ENCODE measurements at regions not wholly inside any gene's neighbourhood (a gene's known extent, or its start where the extent isn't known, plus 50 kb on each side); places are given as distances from the start of the nearest gene placed in this dataset.
"Not testable (repeated sequence)": the region's sequence is repeated elsewhere in the genome, so short reads cannot be mapped to it uniquely, and the experiment has no call there.

- H3K4me3 ChIP-seq (ENCODE audit: low read length in 2 of 2): no peak overlapping the region
- no peaks in the 10 kb centered on the region for H3K4me1 ChIP-seq (ENCODE audit: control insufficient read depth in 2 of 2, insufficient read depth in 2 of 2, low read length in 2 of 2)
- no peaks in the 10 kb centered on the region for H3K9me3 ChIP-seq (ENCODE audit: control insufficient read depth in 2 of 2, low read length in 2 of 2)
- H3K9ac ChIP-seq (ENCODE audit: low read depth in 1 of 2, low read length in 2 of 2): no peak overlapping the region
- no peaks in the 10 kb centered on the region for H3K36me3 ChIP-seq (ENCODE audit: control insufficient read depth in 2 of 2, insufficient read depth in 2 of 2, low read length in 2 of 2)
- H3K27ac ChIP-seq (ENCODE audit: low read depth in 2 of 2, low read length in 2 of 2): no peak overlapping the region
- H3K27me3 ChIP-seq (ENCODE audit: control insufficient read depth in 2 of 2, insufficient read depth in 2 of 2, low read length in 2 of 2): no peaks in the 10 kb centered on the region
Measured at GRCh38 chrX:97895751-97896150, 1012.0 kb downstream of the RPA4 start.

DNA sequence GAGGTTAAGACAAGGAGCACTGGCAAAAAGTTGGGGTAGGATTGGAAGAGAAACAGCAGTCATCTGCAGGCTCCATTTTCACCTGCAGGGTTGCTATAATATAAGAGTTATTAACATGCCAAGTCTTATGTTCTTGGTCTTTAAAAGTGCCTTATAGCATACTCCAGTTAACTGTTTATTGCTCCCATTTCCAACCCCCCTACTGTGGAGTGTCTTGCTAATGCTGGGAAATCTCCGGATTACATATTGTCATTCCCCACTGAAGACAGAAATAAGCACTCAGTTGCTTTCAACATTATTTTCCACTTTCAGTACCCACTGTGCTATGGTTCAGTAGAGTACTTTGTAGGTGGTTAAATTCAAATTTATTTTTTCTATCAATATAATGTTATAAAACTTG is 1014.3 kb downstream of the RPA4 start:
- H3K27me3 ChIP-seq (ENCODE audit: control insufficient read depth in 2 of 2, insufficient read depth in 2 of 2, low read length in 2 of 2): no peaks in the 10 kb centered on the region
- H3K36me3 ChIP-seq (ENCODE audit: control insufficient read depth in 2 of 2, insufficient read depth in 2 of 2, low read length in 2 of 2): no peaks in the 10 kb centered on the region
- H3K4me3 ChIP-seq (ENCODE audit: low read length in 2 of 2): no peak overlapping the region
- no peaks in the 10 kb centered on the region for H3K4me1 ChIP-seq (ENCODE audit: control insufficient read depth in 2 of 2, insufficient read depth in 2 of 2, low read length in 2 of 2)
- no peaks in the 10 kb centered on the region for H3K9me3 ChIP-seq (ENCODE audit: control insufficient read depth in 2 of 2, low read length in 2 of 2)
- H3K9ac ChIP-seq (ENCODE audit: low read depth in 1 of 2, low read length in 2 of 2): no peak overlapping the region
- no peak overlapping the region for H3K27ac ChIP-seq (ENCODE audit: low read depth in 2 of 2, low read length in 2 of 2)

- no peaks in the 10 kb centered on the region for H3K27me3 ChIP-seq (ENCODE audit: control insufficient read depth in 2 of 2, insufficient read depth in 2 of 2, low read length in 2 of 2)
- H3K4me1 ChIP-seq (ENCODE audit: control insufficient read depth in 2 of 2, insufficient read depth in 2 of 2, low read length in 2 of 2): no peaks in the 10 kb centered on the region
- H3K36me3 ChIP-seq (ENCODE audit: control insufficient read depth in 2 of 2, insufficient read depth in 2 of 2, low read length in 2 of 2): no peaks in the 10 kb centered on the region
- no peak overlapping the region for H3K27ac ChIP-seq (ENCODE audit: low read depth in 2 of 2, low read length in 2 of 2)
- no peak overlapping the region for H3K9ac ChIP-seq (ENCODE audit: low read depth in 1 of 2, low read length in 2 of 2)
- no peak overlapping the region for H3K4me3 ChIP-seq (ENCODE audit: low read length in 2 of 2)
- H3K9me3 ChIP-seq (ENCODE audit: control insufficient read depth in 2 of 2, low read length in 2 of 2): no peaks in the 10 kb centered on the region
Measured at GRCh38 chrX:97898798-97899197, 1015.1 kb downstream of the RPA4 start.

GRCh38 chrX:97907791-97908190 is 1024.1 kb downstream of the RPA4 start:
- no peaks in the 10 kb centered on the region for H3K36me3 ChIP-seq (ENCODE audit: control insufficient read depth in 2 of 2, insufficient read depth in 2 of 2, low read length in 2 of 2)
- no peaks in the 10 kb centered on the region for H3K27me3 ChIP-seq (ENCODE audit: control insufficient read depth in 2 of 2, insufficient read depth in 2 of 2, low read length in 2 of 2)
- no peak overlapping the region for H3K9ac ChIP-seq (ENCODE audit: low read depth in 1 of 2, low read length in 2 of 2)
- H3K4me1 ChIP-seq (ENCODE audit: control insufficient read depth in 2 of 2, insufficient read depth in 2 of 2, low read length in 2 of 2): no peaks in the 10 kb centered on the region
- peaks cover 0 to 2% of the 10 kb centered on the region in 2 donors for H3K9me3 ChIP-seq (ENCODE audit: control insufficient read depth in 2 of 2, low read length in 2 of 2)
- no peak overlapping the region for H3K4me3 ChIP-seq (ENCODE audit: low read length in 2 of 2)
- H3K27ac ChIP-seq (ENCODE audit: low read depth in 2 of 2, low read length in 2 of 2): no peak overlapping the region

- Histone ChIP-seq H3K4me3 (ENCODE audit: low read length in 2 of 2) (no peak overlapping the region), H3K4me1 (ENCODE audit: control insufficient read depth in 2 of 2, insufficient read depth in 2 of 2, low read length in 2 of 2) (no peaks in the 10 kb centered on the region), H3K36me3 (ENCODE audit: control insufficient read depth in 2 of 2, insufficient read depth in 2 of 2, low read length in 2 of 2) (no peaks in the 10 kb centered on the region), H3K9me3 (ENCODE audit: control insufficient read depth in 2 of 2, low read length in 2 of 2) (peaks cover 0 to 2% of the 10 kb centered on the region in 2 donors), H3K27me3 (ENCODE audit: control insufficient read depth in 2 of 2, insufficient read depth in 2 of 2, low read length in 2 of 2) (no peaks in the 10 kb centered on the region), H3K27ac (ENCODE audit: low read depth in 2 of 2, low read length in 2 of 2) (no peak overlapping the region), H3K9ac (ENCODE audit: low read depth in 1 of 2, low read length in 2 of 2) (no peak overlapping the region)
Measured at GRCh38 chrX:97909245-97909644, 1025.5 kb downstream of the RPA4 start.

DNA sequence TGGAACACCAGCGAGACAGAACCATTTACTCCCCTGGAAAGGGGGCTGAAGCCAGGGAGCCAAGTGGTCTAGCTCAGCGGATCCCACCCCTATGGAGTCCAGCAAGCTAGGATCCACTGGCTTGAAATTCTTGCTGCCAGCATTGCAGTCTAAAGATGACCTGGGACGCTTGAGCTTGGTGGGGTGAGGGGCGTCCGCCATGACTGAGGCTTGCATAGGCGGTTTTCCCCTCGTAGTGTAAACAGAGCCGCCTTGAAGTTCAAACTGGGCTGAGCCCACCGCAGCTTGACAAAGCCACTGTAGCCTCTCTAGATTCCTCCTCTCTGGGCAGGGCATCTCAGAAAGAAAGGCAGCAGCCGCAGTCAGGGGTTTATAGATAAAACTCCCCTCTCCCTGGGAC is 1031.7 kb downstream of the RPA4 start:
- H3K9me3 ChIP-seq (ENCODE audit: control insufficient read depth in 2 of 2, low read length in 2 of 2); H3K27me3 ChIP-seq (ENCODE audit: control insufficient read depth in 2 of 2, insufficient read depth in 2 of 2, low read length in 2 of 2): not testable (repeated sequence)

DNA sequence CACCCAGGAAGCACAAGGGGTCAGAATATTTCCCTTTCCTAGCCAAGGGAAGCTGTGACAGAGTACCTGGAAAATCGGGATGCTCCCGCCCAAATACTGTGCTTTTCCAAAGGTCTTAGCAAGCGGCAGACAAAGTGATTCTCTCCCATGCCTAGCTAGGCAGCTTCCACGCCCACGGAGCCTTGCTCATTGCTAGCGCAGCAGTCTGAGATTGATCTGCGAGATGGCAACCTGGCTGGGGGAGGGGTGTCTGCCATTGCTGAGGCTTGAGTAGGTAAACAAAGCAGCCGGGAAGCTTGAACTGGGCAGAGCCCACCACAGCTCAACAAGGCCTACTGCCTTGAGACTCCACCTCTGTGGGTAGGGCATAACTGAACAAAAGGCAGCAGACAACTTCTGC is 1037.5 kb downstream of the RPA4 start:
- not testable (repeated sequence) for H3K9me3 ChIP-seq (ENCODE audit: control insufficient read depth in 2 of 2, low read length in 2 of 2); H3K4me1 ChIP-seq (ENCODE audit: control insufficient read depth in 2 of 2, insufficient read depth in 2 of 2, low read length in 2 of 2); H3K9ac ChIP-seq (ENCODE audit: low read depth in 1 of 2, low read length in 2 of 2); H3K27ac ChIP-seq (ENCODE audit: low read depth in 2 of 2, low read length in 2 of 2); H3K27me3 ChIP-seq (ENCODE audit: control insufficient read depth in 2 of 2, insufficient read depth in 2 of 2, low read length in 2 of 2); H3K4me3 ChIP-seq (ENCODE audit: low read length in 2 of 2); H3K36me3 ChIP-seq (ENCODE audit: control insufficient read depth in 2 of 2, insufficient read depth in 2 of 2, low read length in 2 of 2)

More for the DNA sequence above, 1031.7 kb downstream of the RPA4 start:
- not testable (repeated sequence) for H3K9ac ChIP-seq (ENCODE audit: low read depth in 1 of 2, low read length in 2 of 2); H3K4me3 ChIP-seq (ENCODE audit: low read length in 2 of 2); H3K27ac ChIP-seq (ENCODE audit: low read depth in 2 of 2, low read length in 2 of 2); H3K36me3 ChIP-seq (ENCODE audit: control insufficient read depth in 2 of 2, insufficient read depth in 2 of 2, low read length in 2 of 2); H3K4me1 ChIP-seq (ENCODE audit: control insufficient read depth in 2 of 2, insufficient read depth in 2 of 2, low read length in 2 of 2)

- H3K4me1 ChIP-seq (ENCODE audit: control insufficient read depth in 2 of 2, insufficient read depth in 2 of 2, low read length in 2 of 2): no peaks in the 10 kb centered on the region
- no peaks in the 10 kb centered on the region for H3K9me3 ChIP-seq (ENCODE audit: control insufficient read depth in 2 of 2, low read length in 2 of 2)
- H3K27me3 ChIP-seq (ENCODE audit: control insufficient read depth in 2 of 2, insufficient read depth in 2 of 2, low read length in 2 of 2): no peaks in the 10 kb centered on the region
- H3K27ac ChIP-seq (ENCODE audit: low read depth in 2 of 2, low read length in 2 of 2): no peak overlapping the region
- H3K4me3 ChIP-seq (ENCODE audit: low read length in 2 of 2): no peak overlapping the region
- H3K9ac ChIP-seq (ENCODE audit: low read depth in 1 of 2, low read length in 2 of 2): no peak overlapping the region
- no peaks in the 10 kb centered on the region for H3K36me3 ChIP-seq (ENCODE audit: control insufficient read depth in 2 of 2, insufficient read depth in 2 of 2, low read length in 2 of 2)
Measured at GRCh38 chrX:97931586-97931985, 1047.9 kb downstream of the RPA4 start.

DNA sequence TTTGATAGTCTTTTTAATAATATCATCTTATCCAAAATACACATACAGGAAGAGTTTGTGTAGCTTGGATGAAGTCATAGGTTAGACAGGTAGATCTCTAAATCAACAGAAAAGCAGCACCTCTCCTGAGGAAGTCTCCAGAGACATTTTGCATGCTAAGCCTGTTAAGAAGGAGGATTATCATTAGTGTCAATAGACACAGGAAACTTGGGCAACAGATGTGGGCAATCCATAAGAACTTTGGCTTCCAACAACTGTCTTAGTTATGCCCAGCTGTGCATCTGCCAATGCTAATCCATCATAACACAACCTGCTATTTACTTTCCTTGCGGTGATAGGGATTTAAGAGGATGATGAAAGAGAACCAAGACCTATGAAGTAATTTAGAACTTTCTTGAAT is 1052.6 kb downstream of the RPA4 start:
- no peaks in the 10 kb centered on the region for H3K4me1 ChIP-seq (ENCODE audit: control insufficient read depth in 2 of 2, insufficient read depth in 2 of 2, low read length in 2 of 2)
- H3K27me3 ChIP-seq (ENCODE audit: control insufficient read depth in 2 of 2, insufficient read depth in 2 of 2, low read length in 2 of 2): no peaks in the 10 kb centered on the region
- no peak overlapping the region for H3K9ac ChIP-seq (ENCODE audit: low read depth in 1 of 2, low read length in 2 of 2)

GRCh38 chrX:97938706-97939105 is 1055.0 kb downstream of the RPA4 start:
- Histone ChIP-seq H3K9ac (ENCODE audit: low read depth in 1 of 2, low read length in 2 of 2) (no peak overlapping the region), H3K27me3 (ENCODE audit: control insufficient read depth in 2 of 2, insufficient read depth in 2 of 2, low read length in 2 of 2) (no peaks in the 10 kb centered on the region), H3K9me3 (ENCODE audit: control insufficient read depth in 2 of 2, low read length in 2 of 2) (no peaks in the 10 kb centered on the region), H3K36me3 (ENCODE audit: control insufficient read depth in 2 of 2, insufficient read depth in 2 of 2, low read length in 2 of 2) (no peaks in the 10 kb centered on the region), H3K4me3 (ENCODE audit: low read length in 2 of 2) (no peak overlapping the region), H3K4me1 (ENCODE audit: control insufficient read depth in 2 of 2, insufficient read depth in 2 of 2, low read length in 2 of 2) (no peaks in the 10 kb centered on the region), H3K27ac (ENCODE audit: low read depth in 2 of 2, low read length in 2 of 2) (no peak overlapping the region)

More for the DNA sequence above, 1052.6 kb downstream of the RPA4 start:
- Histone ChIP-seq H3K4me3 (ENCODE audit: low read length in 2 of 2) (no peak overlapping the region), H3K9me3 (ENCODE audit: control insufficient read depth in 2 of 2, low read length in 2 of 2) (no peaks in the 10 kb centered on the region), H3K36me3 (ENCODE audit: control insufficient read depth in 2 of 2, insufficient read depth in 2 of 2, low read length in 2 of 2) (no peaks in the 10 kb centered on the region), H3K27ac (ENCODE audit: low read depth in 2 of 2, low read length in 2 of 2) (no peak overlapping the region)

Data from mucosa of rectum (tissue), 2 donors.